ENCODE measurements at regions not wholly inside any gene's neighbourhood (a gene's known extent, or its start where the extent isn't known, plus 50 kb on each side); places are given as distances from the start of the nearest gene placed in this dataset.
A peak's percentile ranks its signal among the peaks of the same experiment; 100 is the strongest.

DNA sequence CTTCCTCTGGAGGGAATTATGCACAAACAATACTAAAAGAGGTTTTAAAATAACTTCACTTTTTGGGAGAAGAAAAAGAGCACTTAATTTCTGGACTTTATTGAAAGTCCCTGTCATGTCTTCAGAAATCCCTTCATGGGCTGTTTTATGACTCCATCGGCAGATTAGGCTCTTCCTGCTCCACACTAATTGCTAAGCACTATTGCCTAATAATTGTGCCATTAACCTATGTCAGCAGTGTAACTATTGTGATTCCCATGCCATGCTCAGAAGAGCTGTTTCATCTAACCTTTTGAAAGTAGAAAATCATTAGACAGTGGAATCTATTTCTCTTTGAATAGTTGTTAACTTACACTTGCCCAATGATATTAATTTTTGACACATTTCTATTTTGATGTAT is 489.3 kb upstream of the RUNX1 start:
- Histone ChIP-seq H3K27ac (no peak overlapping the region), H3K4me3 (no peak overlapping the region), H3K4me1 (no peaks in the 10 kb centered on the region), H3K9me3 (no peaks in the 10 kb centered on the region), H3K36me3 (no peaks in the 10 kb centered on the region), H3K27me3 (no peaks in the 10 kb centered on the region)
- no peak for DNase-seq (ENCODE audit: low spot score in 2 of 2)
- no peak for TF ChIP-seq POLR2AphosphoS5 (IDR thresholded peaks at IDR 0.05)
- WGBS, result 40% methylated on average over 1 of the region's 1 CpG

DNA sequence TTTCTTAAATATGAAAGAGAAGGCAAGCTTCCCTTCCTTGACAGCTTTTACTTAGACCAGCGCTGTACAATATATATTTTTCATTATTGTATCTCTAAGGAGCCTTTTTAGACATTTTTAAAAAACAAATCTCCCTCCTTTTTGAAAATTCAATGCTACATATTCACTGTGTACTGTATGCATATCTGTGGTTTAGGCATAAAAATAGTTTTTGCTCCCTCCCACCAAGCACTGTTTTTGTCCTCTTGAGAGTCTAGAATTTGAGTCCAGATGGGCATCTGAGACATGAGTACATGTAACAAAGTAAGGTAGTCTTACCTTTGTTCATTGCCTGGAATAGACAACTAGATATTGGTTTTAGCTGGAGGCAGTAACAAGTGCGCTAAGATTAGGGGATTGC is 488.5 kb upstream of the RUNX1 start:
- Histone ChIP-seq H3K27me3 (no peaks in the 10 kb centered on the region), H3K27ac (no peak overlapping the region), H3K36me3 (no peaks in the 10 kb centered on the region), H3K4me3 (no peak overlapping the region), H3K4me1 (no peaks in the 10 kb centered on the region), H3K9me3 (no peaks in the 10 kb centered on the region)
- no peak for DNase-seq (ENCODE audit: low spot score in 2 of 2)
- no peak for TF ChIP-seq EP300 (IDR thresholded peaks at IDR 0.05)
- TF ChIP-seq, protein P1, sequence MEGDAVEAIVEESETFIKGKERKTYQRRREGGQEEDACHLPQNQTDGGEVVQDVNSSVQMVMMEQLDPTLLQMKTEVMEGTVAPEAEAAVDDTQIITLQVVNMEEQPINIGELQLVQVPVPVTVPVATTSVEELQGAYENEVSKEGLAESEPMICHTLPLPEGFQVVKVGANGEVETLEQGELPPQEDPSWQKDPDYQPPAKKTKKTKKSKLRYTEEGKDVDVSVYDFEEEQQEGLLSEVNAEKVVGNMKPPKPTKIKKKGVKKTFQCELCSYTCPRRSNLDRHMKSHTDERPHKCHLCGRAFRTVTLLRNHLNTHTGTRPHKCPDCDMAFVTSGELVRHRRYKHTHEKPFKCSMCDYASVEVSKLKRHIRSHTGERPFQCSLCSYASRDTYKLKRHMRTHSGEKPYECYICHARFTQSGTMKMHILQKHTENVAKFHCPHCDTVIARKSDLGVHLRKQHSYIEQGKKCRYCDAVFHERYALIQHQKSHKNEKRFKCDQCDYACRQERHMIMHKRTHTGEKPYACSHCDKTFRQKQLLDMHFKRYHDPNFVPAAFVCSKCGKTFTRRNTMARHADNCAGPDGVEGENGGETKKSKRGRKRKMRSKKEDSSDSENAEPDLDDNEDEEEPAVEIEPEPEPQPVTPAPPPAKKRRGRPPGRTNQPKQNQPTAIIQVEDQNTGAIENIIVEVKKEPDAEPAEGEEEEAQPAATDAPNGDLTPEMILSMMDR (IDR thresholded peaks at IDR 0.05), result no peak
- no peak for TF ChIP-seq POLR2A (IDR thresholded peaks at IDR 0.05)
- no peak for TF ChIP-seq POLR2AphosphoS5 (IDR thresholded peaks at IDR 0.05)
- WGBS, result 96% methylated on average over 2 of the region's 2 CpGs

DNA sequence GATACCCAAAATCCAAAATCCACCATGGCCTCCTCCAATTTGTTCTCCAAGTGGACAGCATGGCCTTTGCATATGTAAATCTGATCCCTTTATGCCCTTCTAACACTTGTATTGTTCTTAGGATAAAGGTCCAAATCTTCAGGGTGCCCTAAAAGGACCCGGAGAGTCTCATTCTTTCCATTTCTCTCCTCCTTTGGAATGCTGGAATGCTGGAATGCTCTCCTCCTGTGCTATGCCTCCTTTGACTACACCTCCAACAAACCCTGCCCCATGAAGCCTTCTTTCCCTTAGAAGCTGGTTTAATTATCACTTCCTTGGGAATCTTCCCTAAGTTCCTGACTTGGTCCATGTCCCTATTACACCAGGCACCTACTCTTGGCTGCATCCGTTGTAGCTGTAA is 484.8 kb upstream of the RUNX1 start:
- no peak for DNase-seq (ENCODE audit: low spot score in 2 of 2)
- Histone ChIP-seq H3K27me3 (no peaks in the 10 kb centered on the region), H3K4me3 (no peak overlapping the region), H3K27ac (no peak overlapping the region), H3K4me1 (peaks cover 5% of the 10 kb centered on the region), H3K36me3 (no peaks in the 10 kb centered on the region), H3K9me3 (no peaks in the 10 kb centered on the region)
- no peak for TF ChIP-seq EP300 (IDR thresholded peaks at IDR 0.05)
- no peak for TF ChIP-seq POLR2A (IDR thresholded peaks at IDR 0.05)
- TF ChIP-seq, protein P1 (IDR thresholded peaks at IDR 0.05), result no peak
- TF ChIP-seq POLR2AphosphoS5 (IDR thresholded peaks at IDR 0.05), result no peak
- 91% methylated on average over 2 of the region's 2 CpGs for WGBS

DNA sequence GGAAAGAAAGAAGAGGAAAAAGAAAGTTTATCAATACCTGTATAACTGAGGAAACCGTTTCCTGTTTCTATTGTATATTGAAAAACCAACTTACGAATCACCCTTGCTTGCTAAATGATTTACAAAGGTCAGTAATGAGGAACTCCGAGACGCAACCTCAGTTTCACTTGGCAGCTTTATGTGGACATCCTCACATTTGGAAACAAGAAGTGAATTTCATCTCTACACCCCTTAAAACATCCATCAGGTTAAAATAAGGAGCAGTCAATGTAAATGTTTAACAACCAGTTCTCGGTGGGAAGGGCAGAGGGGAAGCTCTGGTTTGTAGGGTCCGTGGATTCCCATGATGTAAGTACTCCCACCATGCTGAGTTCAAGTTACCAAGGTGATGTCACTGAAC is 481.7 kb upstream of the RUNX1 start:
- no peak for DNase-seq (ENCODE audit: low spot score in 2 of 2)
- Histone ChIP-seq H3K27me3 (no peaks in the 10 kb centered on the region), H3K9me3 (no peaks in the 10 kb centered on the region), H3K27ac (no peak overlapping the region), H3K4me3 (no peak overlapping the region), H3K36me3 (no peaks in the 10 kb centered on the region), H3K4me1 (peaks cover 12% of the 10 kb centered on the region)
- 90% methylated on average over 6 of the region's 6 CpGs for WGBS
- TF ChIP-seq POLR2A (IDR thresholded peaks at IDR 0.05), result no peak

DNA sequence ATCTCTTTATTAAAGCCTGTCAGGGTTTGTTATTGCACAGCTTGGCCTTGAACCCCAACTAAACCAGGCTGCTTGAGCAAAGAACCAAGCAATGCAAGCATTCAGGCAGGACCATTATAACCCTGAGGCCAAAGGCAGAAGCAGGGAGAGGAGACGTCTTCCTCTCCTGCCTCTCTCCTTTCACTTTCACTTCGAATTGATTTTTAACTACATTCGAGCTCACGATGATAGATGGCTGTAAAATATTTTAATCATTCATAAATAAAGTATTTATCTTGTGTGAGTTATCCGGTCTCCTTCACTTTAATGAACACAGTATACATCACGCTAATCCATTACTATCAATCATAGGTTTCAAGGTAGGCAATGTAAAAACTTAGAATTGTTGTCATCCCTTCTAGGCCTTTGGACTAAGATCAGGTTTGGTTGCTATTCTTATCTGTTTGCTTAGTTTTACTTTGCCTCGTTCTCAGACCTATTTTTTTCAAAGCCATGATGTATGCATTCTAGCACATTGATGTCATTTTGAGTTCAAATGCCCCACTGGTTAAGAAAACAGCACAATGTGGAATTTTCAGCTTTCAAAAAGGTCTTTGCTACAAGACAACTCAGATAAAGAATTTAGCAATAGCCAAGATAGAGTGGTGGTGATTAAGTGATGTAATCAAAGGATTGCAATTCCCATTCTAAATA is 480.2 kb upstream of the RUNX1 start:
- H3K4me1 ChIP-seq, result peaks cover 12% of the 10 kb centered on the region
- no peak overlapping the region for H3K27ac ChIP-seq
- H3K36me3 ChIP-seq, result no peaks in the 10 kb centered on the region
- H3K4me3 ChIP-seq, result peak overlapping the region; percentile 38
- H3K9me3 ChIP-seq, result no peaks in the 10 kb centered on the region
- DNase-seq (ENCODE audit: low spot score in 2 of 2), result no peak
- no peaks in the 10 kb centered on the region for H3K27me3 ChIP-seq
- TF ChIP-seq POLR2A (IDR thresholded peaks at IDR 0.05) (no peak), POLR2AphosphoS5 (IDR thresholded peaks at IDR 0.05) (no peak), EP300 (IDR thresholded peaks at IDR 0.05) (no peak)
- TF ChIP-seq, protein P1 (IDR thresholded peaks at IDR 0.05), result no peak
- WGBS, result 30% methylated on average over 7 of the region's 7 CpGs

DNA sequence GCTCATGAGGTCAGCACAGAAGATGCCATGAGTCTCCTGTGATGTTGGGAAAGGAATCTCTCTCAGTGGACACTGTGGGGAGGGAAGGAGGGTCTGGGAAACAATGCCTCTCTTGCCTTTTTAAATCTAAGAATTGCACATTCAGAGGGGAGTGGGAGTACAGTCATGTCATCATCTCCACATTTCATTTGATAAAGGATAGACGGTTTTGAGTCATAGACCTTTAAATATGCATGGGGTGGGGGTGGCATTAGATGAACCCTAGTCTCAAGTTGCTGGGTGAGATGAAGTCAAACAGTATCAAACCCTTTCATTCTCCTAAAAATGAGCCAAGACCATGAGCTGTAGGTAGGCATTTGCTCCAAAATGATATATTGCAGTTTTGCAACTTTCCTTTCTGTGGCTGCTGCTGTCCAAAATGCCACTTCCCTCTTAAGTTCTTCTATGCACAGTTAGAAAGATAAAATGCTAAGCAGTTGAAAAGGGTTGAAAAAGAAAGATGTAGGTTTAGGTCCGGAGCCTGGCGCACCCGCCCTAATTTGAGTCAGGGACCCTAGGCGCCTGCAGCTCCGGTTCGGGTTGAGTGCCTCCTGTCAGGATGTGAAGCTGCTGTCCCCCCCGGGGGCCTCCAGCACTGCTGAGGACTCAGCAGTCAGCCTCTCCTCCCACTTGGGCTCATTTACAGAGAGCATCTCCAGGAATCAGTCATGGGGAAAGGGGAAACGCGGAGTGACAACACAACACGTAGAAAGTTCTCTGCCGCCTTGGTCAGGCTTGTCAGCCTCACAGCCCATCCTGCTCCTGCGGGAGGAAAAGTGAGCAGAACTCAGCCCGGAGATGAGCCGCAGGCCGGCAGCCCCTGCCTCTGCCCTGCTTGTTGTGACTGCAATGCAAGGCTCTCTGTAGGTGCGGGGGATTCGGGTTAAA is 479.3 kb upstream of the RUNX1 start:
- peak overlapping the region; percentile 38 for H3K4me3 ChIP-seq
- H3K36me3 ChIP-seq, result no peaks in the 10 kb centered on the region
- TF ChIP-seq POLR2A (IDR thresholded peaks at IDR 0.05) (no peak), POLR2AphosphoS5 (IDR thresholded peaks at IDR 0.05) (no peak), EP300 (IDR thresholded peaks at IDR 0.05) (no peak)
- TF ChIP-seq, protein P1 (IDR thresholded peaks at IDR 0.05), result no peak
- H3K27ac ChIP-seq, result no peak overlapping the region
- no peak for DNase-seq (ENCODE audit: low spot score in 2 of 2)
- no peaks in the 10 kb centered on the region for H3K27me3 ChIP-seq
- H3K9me3 ChIP-seq, result no peaks in the 10 kb centered on the region
- 68% methylated on average over 18 of the region's 18 CpGs for WGBS
- peaks cover 12% of the 10 kb centered on the region for H3K4me1 ChIP-seq

Measured in suprapubic skin (tissue), 4 donors.